Loucy (cell line): ENCODE measurements at regions not wholly inside any gene's neighbourhood (a gene's known extent, or its start where the extent isn't known, plus 50 kb on each side); places are given as distances from the start of the nearest gene placed in this dataset.

Experiments used
- CTCF ChIP-seq: fragments of 200-600 bp; sonication (generic); conservative IDR thresholded peaks from 2 replicates; pipeline ENCODE4 v1.5.1; 2014; ENCODE audit warnings: mild to moderate bottlenecking, antibody characterized with exemption, low read length
- EZH2phosphoT487 ChIP-seq: fragments of 200-600 bp; IDR thresholded peaks from 2 replicates; pipeline ENCODE4 v1.6.1; 2018; ENCODE audit warnings: antibody characterized with exemption, mild to moderate bottlenecking, moderate library complexity, borderline replicate concordance

DNA sequence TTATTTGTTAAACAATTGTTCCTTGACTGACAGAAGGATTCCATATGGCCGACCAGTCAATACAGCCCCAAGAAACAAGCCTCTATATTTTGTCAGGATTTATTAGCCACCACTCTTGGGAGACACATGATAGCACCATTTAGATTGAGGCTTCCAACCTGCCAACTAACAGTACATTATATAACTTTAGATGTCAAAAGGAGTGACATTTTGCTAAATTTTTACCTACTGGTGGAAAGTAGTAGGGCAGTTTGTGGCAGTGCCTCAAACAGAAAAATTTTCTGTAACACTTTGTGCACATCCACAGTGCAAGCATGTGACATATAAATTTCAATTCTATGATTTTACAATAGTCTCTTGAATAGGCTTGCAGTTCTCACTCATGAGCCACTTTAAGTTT, 464.0 kb downstream of the TRIB2 start:
- TF ChIP-seq CTCF, result no peak
- TF ChIP-seq EZH2phosphoT487, result no peak
